NB4 (cell line): ENCODE measurements at regions not wholly inside any gene's neighbourhood (a gene's known extent, or its start where the extent isn't known, plus 50 kb on each side); places are given as distances from the start of the nearest gene placed in this dataset.

Experiments used
- CTCF ChIP-seq: IDR thresholded peaks from one replicate; pipeline ENCODE4 v1.5.1; 2012; ENCODE audit warnings: low read depth, low read length
- MAX ChIP-seq: IDR thresholded peaks from 2 replicates; pipeline ENCODE4 v1.6.1; 2011; ENCODE audit warnings: low read depth, low read length

DNA sequence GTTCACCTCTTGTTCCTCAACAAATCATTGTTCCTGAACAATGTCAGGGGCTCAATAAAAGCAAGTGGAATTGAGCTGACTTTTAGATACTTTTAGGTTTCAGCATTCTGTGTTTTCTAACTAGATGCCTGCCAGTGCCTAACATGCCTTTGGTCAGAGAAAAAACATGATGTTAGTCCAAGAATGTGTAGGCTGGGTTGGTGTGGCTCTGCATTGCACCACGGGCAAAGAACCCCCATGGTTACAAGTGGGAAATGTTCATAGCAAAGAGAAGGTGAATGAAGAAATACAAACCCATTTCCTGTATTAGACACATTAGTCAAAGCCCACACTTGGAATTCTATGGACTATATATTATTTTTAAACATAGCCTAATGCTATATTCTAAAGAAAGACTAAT, 193.3 kb downstream of the TMEM200A start:
- TF ChIP-seq CTCF (no peak), MAX (no peak)
